ENCODE measurements at regions not wholly inside any gene's neighbourhood (a gene's known extent, or its start where the extent isn't known, plus 50 kb on each side); places are given as distances from the start of the nearest gene placed in this dataset.

DNA sequence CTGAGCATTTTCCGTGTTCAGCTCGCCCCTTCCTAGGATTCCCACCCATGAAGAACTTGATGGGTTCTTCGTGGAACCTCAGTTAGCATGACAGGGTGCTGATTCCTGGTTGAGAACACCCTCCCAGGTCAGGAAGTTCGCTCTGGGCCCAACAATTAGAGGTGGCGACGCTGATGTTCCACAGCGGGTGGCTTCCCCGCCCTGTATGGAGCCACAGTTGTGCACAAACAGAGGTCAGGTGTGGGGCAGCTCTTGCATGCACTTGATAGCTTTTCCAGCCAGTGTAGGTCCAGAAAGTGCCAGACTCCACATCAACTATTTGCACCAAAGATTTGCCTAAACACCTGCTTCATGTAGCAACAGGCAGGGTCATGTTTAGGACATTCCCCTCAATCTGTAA, 788.2 kb downstream of the MED13L start:
- Histone ChIP-seq H3K27me3 (ENCODE audit: insufficient read depth, insufficient read length) (no peaks in the 10 kb centered on the region), H3K36me3 (ENCODE audit: insufficient read depth, insufficient read length, low read length) (no peaks in the 10 kb centered on the region), H3K4me3 (ENCODE audit: insufficient read length, low read depth) (no peak overlapping the region), H3K9ac (ENCODE audit: insufficient read length, low read depth) (no peak overlapping the region), H3K4me1 (ENCODE audit: insufficient read depth, insufficient read length) (no peaks in the 10 kb centered on the region), H3K9me3 (ENCODE audit: insufficient read depth, low read length) (peaks cover 8% of the 10 kb centered on the region)
- DNase-seq (ENCODE audit: low read depth, low spot score), result no peak
- TF ChIP-seq YY1 (IDR thresholded peaks at IDR 0.05; ENCODE audit: insufficient read depth, insufficient read length), result no peak
- no peak for TF ChIP-seq ZNF274 (IDR thresholded peaks at IDR 0.05; ENCODE audit: low read depth, low read length)
- no peak for TF ChIP-seq SUZ12 (IDR thresholded peaks at IDR 0.05; ENCODE audit: extremely low read depth, insufficient read depth, insufficient read length)

DNA sequence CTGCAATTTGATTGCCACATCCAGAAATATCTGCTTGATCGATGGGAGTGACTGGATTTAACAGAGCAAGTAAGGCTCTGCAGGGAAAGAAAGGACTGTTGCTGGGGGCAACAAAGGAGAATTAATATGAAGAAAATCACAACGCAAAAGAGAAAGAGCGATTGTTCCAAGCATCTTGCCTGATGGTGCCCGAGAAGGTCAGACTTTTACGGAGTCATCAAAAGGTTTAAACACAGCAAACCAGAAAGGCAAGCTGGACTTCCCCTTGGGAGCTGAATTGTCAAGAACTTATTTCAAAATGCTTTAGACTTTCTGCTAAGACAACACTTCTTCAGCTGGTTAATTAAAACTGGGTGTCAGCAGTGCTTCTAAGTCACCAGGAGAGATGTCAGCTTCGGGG, 791.5 kb downstream of the MED13L start:
- TF ChIP-seq SUZ12 (IDR thresholded peaks at IDR 0.05; ENCODE audit: extremely low read depth, insufficient read depth, insufficient read length) (no peak), YY1 (IDR thresholded peaks at IDR 0.05; ENCODE audit: insufficient read depth, insufficient read length) (no peak), ZNF274 (IDR thresholded peaks at IDR 0.05; ENCODE audit: low read depth, low read length) (no peak)
- Histone ChIP-seq H3K4me3 (ENCODE audit: insufficient read length, low read depth) (no peak overlapping the region), H3K27me3 (ENCODE audit: insufficient read depth, insufficient read length) (no peaks in the 10 kb centered on the region), H3K9ac (ENCODE audit: insufficient read length, low read depth) (no peak overlapping the region), H3K4me1 (ENCODE audit: insufficient read depth, insufficient read length) (no peaks in the 10 kb centered on the region), H3K9me3 (ENCODE audit: insufficient read depth, low read length) (peaks cover 17% of the 10 kb centered on the region), H3K36me3 (ENCODE audit: insufficient read depth, insufficient read length, low read length) (no peaks in the 10 kb centered on the region)
- DNase-seq (ENCODE audit: low read depth, low spot score), result no peak

DNA sequence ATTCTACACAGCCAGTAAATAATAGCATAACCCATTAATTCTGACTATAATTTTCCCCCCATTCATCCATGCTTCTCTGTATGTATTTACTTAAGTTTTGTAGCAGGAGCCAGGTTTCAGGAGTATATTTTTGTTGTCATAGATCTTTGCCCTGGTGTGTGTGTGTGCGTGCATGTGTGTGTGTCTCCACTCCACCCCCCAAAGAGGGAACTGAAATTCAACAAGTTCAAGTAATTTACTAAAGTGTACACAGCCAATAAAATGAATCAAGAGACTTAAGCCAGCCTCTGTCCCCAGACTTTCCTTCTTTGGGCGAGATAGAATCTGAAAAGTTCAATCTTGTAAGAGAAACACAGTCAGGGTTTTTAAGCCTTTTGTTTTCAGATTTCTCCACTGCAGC, 792.0 kb downstream of the MED13L start:
- peaks cover 17% of the 10 kb centered on the region for H3K9me3 ChIP-seq (ENCODE audit: insufficient read depth, low read length)
- no peak overlapping the region for H3K9ac ChIP-seq (ENCODE audit: insufficient read length, low read depth)
- no peaks in the 10 kb centered on the region for H3K4me1 ChIP-seq (ENCODE audit: insufficient read depth, insufficient read length)
- no peak overlapping the region for H3K4me3 ChIP-seq (ENCODE audit: insufficient read length, low read depth)
- H3K36me3 ChIP-seq (ENCODE audit: insufficient read depth, insufficient read length, low read length), result no peaks in the 10 kb centered on the region
- no peak for DNase-seq (ENCODE audit: low read depth, low spot score)
- H3K27me3 ChIP-seq (ENCODE audit: insufficient read depth, insufficient read length), result no peaks in the 10 kb centered on the region
- no peak for TF ChIP-seq SUZ12 (IDR thresholded peaks at IDR 0.05; ENCODE audit: extremely low read depth, insufficient read depth, insufficient read length)

DNA sequence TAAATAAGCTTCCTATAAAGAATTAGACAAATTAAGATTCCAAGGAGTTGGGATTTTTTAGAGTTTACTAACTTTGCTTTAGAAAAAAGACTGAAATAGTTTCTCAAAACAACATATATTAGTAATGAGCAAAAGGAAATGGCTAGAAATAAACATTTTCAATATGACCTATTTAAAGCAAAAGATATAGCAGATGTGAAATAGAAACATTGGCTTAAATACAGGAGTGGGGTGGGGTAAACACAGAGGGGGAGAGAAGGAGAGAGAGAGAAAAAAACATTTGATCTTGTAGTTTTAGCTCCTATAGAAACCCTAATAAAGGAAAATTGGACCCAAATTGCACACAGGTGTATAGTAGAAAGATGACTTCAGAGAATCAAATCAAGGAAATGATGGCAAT, 794.5 kb downstream of the MED13L start:
- no peaks in the 10 kb centered on the region for H3K36me3 ChIP-seq (ENCODE audit: insufficient read depth, insufficient read length, low read length)
- H3K4me3 ChIP-seq (ENCODE audit: insufficient read length, low read depth), result no peak overlapping the region
- no peak for TF ChIP-seq ZNF274 (IDR thresholded peaks at IDR 0.05; ENCODE audit: low read depth, low read length)
- no peak for TF ChIP-seq YY1 (IDR thresholded peaks at IDR 0.05; ENCODE audit: insufficient read depth, insufficient read length)
- no peak for TF ChIP-seq SUZ12 (IDR thresholded peaks at IDR 0.05; ENCODE audit: extremely low read depth, insufficient read depth, insufficient read length)
- no peak for DNase-seq (ENCODE audit: low read depth, low spot score)
- no peaks in the 10 kb centered on the region for H3K27me3 ChIP-seq (ENCODE audit: insufficient read depth, insufficient read length)
- peaks cover 17% of the 10 kb centered on the region for H3K9me3 ChIP-seq (ENCODE audit: insufficient read depth, low read length)
- no peaks in the 10 kb centered on the region for H3K4me1 ChIP-seq (ENCODE audit: insufficient read depth, insufficient read length)
- H3K9ac ChIP-seq (ENCODE audit: insufficient read length, low read depth), result no peak overlapping the region

DNA sequence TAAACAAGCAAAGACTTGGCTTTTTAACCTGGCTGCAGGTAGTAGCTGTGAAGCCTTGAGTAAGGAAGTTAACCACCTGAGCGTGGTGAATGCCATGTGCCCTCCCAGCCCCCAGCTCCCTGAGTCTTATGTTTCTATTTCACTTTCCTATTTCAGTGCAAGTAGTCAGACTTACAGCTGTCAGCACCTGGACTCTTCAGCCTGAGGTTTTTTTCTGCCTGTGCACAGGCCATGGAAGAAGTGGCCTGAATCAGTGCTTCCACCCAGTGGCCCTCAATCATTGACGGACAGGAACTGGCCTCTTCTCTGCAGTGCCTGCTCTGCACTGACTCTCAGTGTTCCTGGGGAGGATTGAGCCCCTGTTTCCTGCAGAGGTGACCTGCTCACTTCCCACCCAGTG, 796.4 kb downstream of the MED13L start:
- Histone ChIP-seq H3K9me3 (ENCODE audit: insufficient read depth, low read length) (peaks cover 17% of the 10 kb centered on the region), H3K9ac (ENCODE audit: insufficient read length, low read depth) (no peak overlapping the region), H3K36me3 (ENCODE audit: insufficient read depth, insufficient read length, low read length) (no peaks in the 10 kb centered on the region), H3K4me3 (ENCODE audit: insufficient read length, low read depth) (no peak overlapping the region), H3K4me1 (ENCODE audit: insufficient read depth, insufficient read length) (no peaks in the 10 kb centered on the region), H3K27me3 (ENCODE audit: insufficient read depth, insufficient read length) (no peaks in the 10 kb centered on the region)
- TF ChIP-seq YY1 (IDR thresholded peaks at IDR 0.05; ENCODE audit: insufficient read depth, insufficient read length) (no peak), SUZ12 (IDR thresholded peaks at IDR 0.05; ENCODE audit: extremely low read depth, insufficient read depth, insufficient read length) (no peak), ZNF274 (IDR thresholded peaks at IDR 0.05; ENCODE audit: low read depth, low read length) (no peak)
- DNase-seq (ENCODE audit: low read depth, low spot score), result no peak

DNA sequence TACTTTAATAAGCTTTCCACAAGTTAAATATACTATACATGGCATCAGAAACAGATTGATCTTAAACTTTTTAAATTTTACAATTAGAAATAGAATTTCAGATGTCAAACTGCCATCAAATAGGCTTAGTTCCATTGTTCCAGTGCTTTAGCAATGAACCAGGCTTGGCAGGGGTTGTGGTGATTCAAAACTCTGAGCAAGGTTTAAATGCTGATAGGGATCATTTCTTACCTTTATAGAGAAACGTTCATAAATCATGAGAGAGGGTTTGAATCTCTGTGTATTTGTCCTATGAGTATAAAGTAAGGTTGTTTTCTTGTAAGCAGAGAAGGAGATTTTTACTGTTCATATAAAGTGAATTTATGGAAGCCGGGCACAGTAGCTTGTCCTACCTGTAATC, 794.5 kb upstream of the TBX3 start:
- Histone ChIP-seq H3K36me3 (ENCODE audit: insufficient read depth, insufficient read length, low read length) (no peaks in the 10 kb centered on the region), H3K9ac (ENCODE audit: insufficient read length, low read depth) (no peak overlapping the region), H3K4me3 (ENCODE audit: insufficient read length, low read depth) (no peak overlapping the region), H3K9me3 (ENCODE audit: insufficient read depth, low read length) (peaks cover 2% of the 10 kb centered on the region; the same call in 1 of the 2 replicates), H3K27me3 (ENCODE audit: insufficient read depth, insufficient read length) (no peaks in the 10 kb centered on the region), H3K4me1 (ENCODE audit: insufficient read depth, insufficient read length) (no peaks in the 10 kb centered on the region)
- no peak for DNase-seq (ENCODE audit: low read depth, low spot score)
- TF ChIP-seq YY1 (IDR thresholded peaks at IDR 0.05; ENCODE audit: insufficient read depth, insufficient read length) (no peak), SUZ12 (IDR thresholded peaks at IDR 0.05; ENCODE audit: extremely low read depth, insufficient read depth, insufficient read length) (no peak), ZNF274 (IDR thresholded peaks at IDR 0.05; ENCODE audit: low read depth, low read length) (no peak)

DNA sequence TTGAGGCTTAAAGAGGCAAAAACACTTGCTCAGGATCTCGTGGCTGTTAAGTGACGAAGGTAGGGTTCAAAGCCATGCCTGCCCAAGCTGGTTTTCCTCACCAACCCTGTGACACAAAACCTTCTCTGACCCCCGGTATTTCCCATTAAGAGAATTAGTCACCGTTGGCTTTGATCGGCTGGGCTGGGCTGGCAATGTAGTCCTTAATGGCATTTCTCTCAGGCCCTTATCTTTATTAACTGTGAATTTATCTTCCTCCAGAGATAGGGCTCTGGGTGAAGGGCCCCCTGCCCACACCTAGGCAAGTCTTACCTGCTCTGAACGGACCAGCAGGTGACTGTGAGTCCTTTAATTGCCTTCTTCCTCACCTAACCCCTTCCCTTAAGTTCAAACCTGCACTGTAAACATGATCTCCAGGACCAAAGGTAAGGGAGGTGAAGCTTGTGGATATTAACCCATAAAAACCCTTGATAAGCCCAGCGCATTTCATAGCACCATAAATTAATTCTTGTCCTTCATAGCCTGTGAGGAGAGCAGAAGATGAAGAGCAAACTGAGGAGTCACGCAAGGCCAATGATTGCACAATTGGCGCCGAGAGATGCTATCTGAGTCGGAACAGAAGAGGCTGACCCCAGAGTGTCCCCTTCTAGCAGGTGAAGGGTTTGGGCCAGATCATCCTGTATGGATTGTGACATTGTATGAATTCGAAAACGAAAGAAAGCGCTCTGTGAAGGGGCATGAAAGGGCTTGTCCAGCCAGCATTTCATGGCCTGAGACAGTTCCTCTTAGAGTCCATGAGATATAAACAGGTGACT, 790.8 kb upstream of the TBX3 start:
- H3K4me3 ChIP-seq (ENCODE audit: insufficient read length, low read depth), result no peak overlapping the region
- no peaks in the 10 kb centered on the region for H3K27me3 ChIP-seq (ENCODE audit: insufficient read depth, insufficient read length)
- H3K9ac ChIP-seq (ENCODE audit: insufficient read length, low read depth), result no peak overlapping the region
- no peak for TF ChIP-seq SUZ12 (IDR thresholded peaks at IDR 0.05; ENCODE audit: extremely low read depth, insufficient read depth, insufficient read length)
- TF ChIP-seq ZNF274 (IDR thresholded peaks at IDR 0.05; ENCODE audit: low read depth, low read length), result no peak
- no peak for TF ChIP-seq YY1 (IDR thresholded peaks at IDR 0.05; ENCODE audit: insufficient read depth, insufficient read length)
- no peak for DNase-seq (ENCODE audit: low read depth, low spot score)
- no peaks in the 10 kb centered on the region for H3K4me1 ChIP-seq (ENCODE audit: insufficient read depth, insufficient read length)
- no peaks in the 10 kb centered on the region for H3K9me3 ChIP-seq (ENCODE audit: insufficient read depth, low read length)
- H3K36me3 ChIP-seq (ENCODE audit: insufficient read depth, insufficient read length, low read length), result no peaks in the 10 kb centered on the region

Data from NT2/D1 (cell line).